ENCODE measurements at regions not wholly inside any gene's neighbourhood (a gene's known extent, or its start where the extent isn't known, plus 50 kb on each side); places are given as distances from the start of the nearest gene placed in this dataset.
"Not testable (repeated sequence)": the region's sequence is repeated elsewhere in the genome, so short reads cannot be mapped to it uniquely, and the experiment has no call there.

GRCh38 chr3:144023543-144023942, 51.9 kb downstream of the DIPK2A start:
- H3K36me3 ChIP-seq (ENCODE audit: control insufficient read depth in 2 of 2, insufficient read depth in 2 of 2, low read length in 2 of 2) = not testable (repeated sequence)

GRCh38 chr3:144028798-144029411, 57.3 kb downstream of the DIPK2A start:
- H3K4me1 ChIP-seq (ENCODE audit: control insufficient read depth, insufficient read depth, low read length) = no peaks in the 10 kb centered on the region
- no peak overlapping the region for H3K9ac ChIP-seq (ENCODE audit: low read length in 2 of 2)
- H3K27me3 ChIP-seq (ENCODE audit: control insufficient read depth in 1 of 2, insufficient read depth in 2 of 2, low read length in 2 of 2) = no peaks in the 10 kb centered on the region
- H3K27ac ChIP-seq (ENCODE audit: low read length) = no peak overlapping the region
- H3K9me3 ChIP-seq (ENCODE audit: control insufficient read depth in 2 of 2, low read length in 2 of 2) = no peaks in the 10 kb centered on the region
- no peak overlapping the region for H3K4me3 ChIP-seq (ENCODE audit: low read length in 2 of 2)
- no peaks in the 10 kb centered on the region for H3K36me3 ChIP-seq (ENCODE audit: control insufficient read depth in 2 of 2, insufficient read depth in 2 of 2, low read length in 2 of 2)

More at GRCh38 chr3:144023543-144023942, 51.9 kb downstream of the DIPK2A start:
- not testable (repeated sequence) for H3K9ac ChIP-seq (ENCODE audit: low read length in 2 of 2); H3K4me3 ChIP-seq (ENCODE audit: low read length in 2 of 2); H3K4me1 ChIP-seq (ENCODE audit: control insufficient read depth, insufficient read depth, low read length); H3K27ac ChIP-seq (ENCODE audit: low read length); H3K27me3 ChIP-seq (ENCODE audit: control insufficient read depth in 1 of 2, insufficient read depth in 2 of 2, low read length in 2 of 2); H3K9me3 ChIP-seq (ENCODE audit: control insufficient read depth in 2 of 2, low read length in 2 of 2)

- Histone ChIP-seq H3K9me3 (ENCODE audit: control insufficient read depth in 2 of 2, low read length in 2 of 2) (no peaks in the 10 kb centered on the region), H3K27ac (ENCODE audit: low read length) (no peak overlapping the region)
Measured at GRCh38 chr3:144029769-144030168, 58.1 kb downstream of the DIPK2A start.

GRCh38 chr3:144031938-144032337, 60.3 kb downstream of the DIPK2A start:
- Histone ChIP-seq H3K36me3 (ENCODE audit: control insufficient read depth in 2 of 2, insufficient read depth in 2 of 2, low read length in 2 of 2) (no peaks in the 10 kb centered on the region), H3K4me3 (ENCODE audit: low read length in 2 of 2) (peak overlapping the region in 1 of 2 donors; percentile 44), H3K27me3 (ENCODE audit: control insufficient read depth in 1 of 2, insufficient read depth in 2 of 2, low read length in 2 of 2) (no peaks in the 10 kb centered on the region), H3K4me1 (ENCODE audit: control insufficient read depth, insufficient read depth, low read length) (no peaks in the 10 kb centered on the region), H3K9ac (ENCODE audit: low read length in 2 of 2) (no peak overlapping the region), H3K27ac (ENCODE audit: low read length) (no peak overlapping the region), H3K9me3 (ENCODE audit: control insufficient read depth in 2 of 2, low read length in 2 of 2) (no peaks in the 10 kb centered on the region)

More at GRCh38 chr3:144029769-144030168, 58.1 kb downstream of the DIPK2A start:
- H3K4me3 ChIP-seq (ENCODE audit: low read length in 2 of 2) = no peak overlapping the region
- H3K9ac ChIP-seq (ENCODE audit: low read length in 2 of 2) = no peak overlapping the region
- no peaks in the 10 kb centered on the region for H3K4me1 ChIP-seq (ENCODE audit: control insufficient read depth, insufficient read depth, low read length)
- H3K27me3 ChIP-seq (ENCODE audit: control insufficient read depth in 1 of 2, insufficient read depth in 2 of 2, low read length in 2 of 2) = no peaks in the 10 kb centered on the region
- H3K36me3 ChIP-seq (ENCODE audit: control insufficient read depth in 2 of 2, insufficient read depth in 2 of 2, low read length in 2 of 2) = no peaks in the 10 kb centered on the region

- Histone ChIP-seq H3K36me3 (ENCODE audit: control insufficient read depth in 2 of 2, insufficient read depth in 2 of 2, low read length in 2 of 2) (no peaks in the 10 kb centered on the region), H3K9me3 (ENCODE audit: control insufficient read depth in 2 of 2, low read length in 2 of 2) (no peaks in the 10 kb centered on the region), H3K9ac (ENCODE audit: low read length in 2 of 2) (no peak overlapping the region), H3K4me1 (ENCODE audit: control insufficient read depth, insufficient read depth, low read length) (no peaks in the 10 kb centered on the region), H3K27ac (ENCODE audit: low read length) (no peak overlapping the region), H3K4me3 (ENCODE audit: low read length in 2 of 2) (no peak overlapping the region), H3K27me3 (ENCODE audit: control insufficient read depth in 1 of 2, insufficient read depth in 2 of 2, low read length in 2 of 2) (no peaks in the 10 kb centered on the region)
Measured at GRCh38 chr3:144032531-144033239, 61.1 kb downstream of the DIPK2A start.

DNA sequence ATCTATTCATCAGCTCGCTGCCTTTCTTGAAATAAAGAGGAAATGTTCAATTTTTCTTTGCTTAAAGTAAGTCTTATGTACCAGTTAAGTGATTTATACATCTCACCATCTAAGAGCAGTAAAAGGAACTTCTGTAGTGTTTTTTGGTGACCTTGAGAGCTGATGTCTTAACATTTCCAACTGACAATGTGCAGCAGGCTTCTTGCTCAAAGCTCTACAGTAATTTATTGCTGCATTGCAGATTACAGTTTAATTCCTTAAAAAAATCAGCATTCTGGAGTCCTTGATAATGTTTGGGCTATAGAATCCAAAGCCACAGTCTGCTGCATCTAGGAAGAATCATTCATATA, 61.6 kb downstream of the DIPK2A start:
- Histone ChIP-seq H3K36me3 (ENCODE audit: control insufficient read depth in 2 of 2, insufficient read depth in 2 of 2, low read length in 2 of 2) (no peaks in the 10 kb centered on the region), H3K4me1 (ENCODE audit: control insufficient read depth, insufficient read depth, low read length) (no peaks in the 10 kb centered on the region), H3K27ac (ENCODE audit: low read length) (no peak overlapping the region), H3K27me3 (ENCODE audit: control insufficient read depth in 1 of 2, insufficient read depth in 2 of 2, low read length in 2 of 2) (no peaks in the 10 kb centered on the region), H3K9ac (ENCODE audit: low read length in 2 of 2) (no peak overlapping the region), H3K9me3 (ENCODE audit: control insufficient read depth in 2 of 2, low read length in 2 of 2) (no peaks in the 10 kb centered on the region), H3K4me3 (ENCODE audit: low read length in 2 of 2) (no peak overlapping the region)

DNA sequence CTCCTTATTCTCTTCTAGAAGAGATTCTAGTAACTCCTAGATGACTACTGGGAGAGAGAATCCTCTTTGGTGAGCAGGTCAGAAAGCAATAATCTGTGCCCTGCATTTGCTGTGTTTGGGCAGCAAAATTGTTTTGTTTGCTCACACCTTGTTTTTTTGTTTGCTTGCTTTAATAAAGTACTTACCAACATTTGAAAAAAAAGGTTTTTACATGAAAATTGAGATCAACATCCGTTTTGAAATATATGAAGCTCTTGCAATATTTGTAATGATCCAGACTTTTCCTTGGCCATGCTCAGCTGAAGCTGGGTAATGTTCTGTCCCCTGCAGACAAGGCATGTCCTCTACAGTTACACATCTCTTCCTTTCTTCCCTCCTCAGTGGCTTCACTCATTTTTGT, 62.2 kb downstream of the DIPK2A start:
- Histone ChIP-seq H3K27me3 (ENCODE audit: control insufficient read depth in 1 of 2, insufficient read depth in 2 of 2, low read length in 2 of 2) (no peaks in the 10 kb centered on the region), H3K9me3 (ENCODE audit: control insufficient read depth in 2 of 2, low read length in 2 of 2) (no peaks in the 10 kb centered on the region), H3K36me3 (ENCODE audit: control insufficient read depth in 2 of 2, insufficient read depth in 2 of 2, low read length in 2 of 2) (no peaks in the 10 kb centered on the region), H3K27ac (ENCODE audit: low read length) (no peak overlapping the region), H3K4me1 (ENCODE audit: control insufficient read depth, insufficient read depth, low read length) (no peaks in the 10 kb centered on the region), H3K9ac (ENCODE audit: low read length in 2 of 2) (no peak overlapping the region), H3K4me3 (ENCODE audit: low read length in 2 of 2) (no peak overlapping the region)

GRCh38 chr3:144034715-144035290, 63.2 kb downstream of the DIPK2A start:
- Histone ChIP-seq H3K27ac (ENCODE audit: low read length) (no peak overlapping the region), H3K9ac (ENCODE audit: low read length in 2 of 2) (no peak overlapping the region), H3K4me1 (ENCODE audit: control insufficient read depth, insufficient read depth, low read length) (no peaks in the 10 kb centered on the region), H3K9me3 (ENCODE audit: control insufficient read depth in 2 of 2, low read length in 2 of 2) (no peaks in the 10 kb centered on the region), H3K36me3 (ENCODE audit: control insufficient read depth in 2 of 2, insufficient read depth in 2 of 2, low read length in 2 of 2) (no peaks in the 10 kb centered on the region), H3K27me3 (ENCODE audit: control insufficient read depth in 1 of 2, insufficient read depth in 2 of 2, low read length in 2 of 2) (no peaks in the 10 kb centered on the region), H3K4me3 (ENCODE audit: low read length in 2 of 2) (no peak overlapping the region)

GRCh38 chr3:144036498-144036897, 64.9 kb downstream of the DIPK2A start:
- H3K27me3 ChIP-seq (ENCODE audit: control insufficient read depth in 1 of 2, insufficient read depth in 2 of 2, low read length in 2 of 2) = no peaks in the 10 kb centered on the region
- no peak overlapping the region for H3K9ac ChIP-seq (ENCODE audit: low read length in 2 of 2)
- H3K27ac ChIP-seq (ENCODE audit: low read length) = no peak overlapping the region
- no peaks in the 10 kb centered on the region for H3K36me3 ChIP-seq (ENCODE audit: control insufficient read depth in 2 of 2, insufficient read depth in 2 of 2, low read length in 2 of 2)
- no peak overlapping the region for H3K4me3 ChIP-seq (ENCODE audit: low read length in 2 of 2)
- H3K9me3 ChIP-seq (ENCODE audit: control insufficient read depth in 2 of 2, low read length in 2 of 2) = no peaks in the 10 kb centered on the region
- no peaks in the 10 kb centered on the region for H3K4me1 ChIP-seq (ENCODE audit: control insufficient read depth, insufficient read depth, low read length)

DNA sequence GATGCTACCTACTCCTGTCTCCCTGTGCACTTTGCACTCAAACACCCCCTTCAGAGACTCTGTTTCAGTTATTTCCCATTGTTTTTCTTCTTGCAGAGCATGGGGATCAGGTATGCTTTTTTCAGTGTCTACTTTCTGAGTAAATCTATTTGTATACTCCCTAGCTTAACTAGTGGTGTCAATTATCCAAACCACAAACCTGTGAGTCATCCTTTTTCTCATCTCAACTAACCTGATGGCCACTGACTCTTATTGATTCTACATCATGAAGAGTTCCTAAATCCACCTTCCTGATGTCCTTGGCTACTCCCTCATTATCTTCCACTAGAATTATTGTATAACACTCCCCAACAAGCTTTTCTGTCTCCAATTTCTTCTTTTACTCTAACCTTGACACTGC, 68.0 kb downstream of the DIPK2A start:
- Histone ChIP-seq H3K27me3 (ENCODE audit: control insufficient read depth in 1 of 2, insufficient read depth in 2 of 2, low read length in 2 of 2) (no peaks in the 10 kb centered on the region), H3K4me3 (ENCODE audit: low read length in 2 of 2) (no peak overlapping the region), H3K27ac (ENCODE audit: low read length) (no peak overlapping the region), H3K9me3 (ENCODE audit: control insufficient read depth in 2 of 2, low read length in 2 of 2) (no peaks in the 10 kb centered on the region), H3K4me1 (ENCODE audit: control insufficient read depth, insufficient read depth, low read length) (no peaks in the 10 kb centered on the region), H3K9ac (ENCODE audit: low read length in 2 of 2) (no peak overlapping the region), H3K36me3 (ENCODE audit: control insufficient read depth in 2 of 2, insufficient read depth in 2 of 2, low read length in 2 of 2) (no peaks in the 10 kb centered on the region)

GRCh38 chr3:144041960-144042556, 70.4 kb downstream of the DIPK2A start:
- H3K36me3 ChIP-seq (ENCODE audit: control insufficient read depth in 2 of 2, insufficient read depth in 2 of 2, low read length in 2 of 2) = no peaks in the 10 kb centered on the region
- H3K27ac ChIP-seq (ENCODE audit: low read length) = no peak overlapping the region
- no peaks in the 10 kb centered on the region for H3K9me3 ChIP-seq (ENCODE audit: control insufficient read depth in 2 of 2, low read length in 2 of 2)
- H3K4me3 ChIP-seq (ENCODE audit: low read length in 2 of 2) = no peak overlapping the region
- H3K27me3 ChIP-seq (ENCODE audit: control insufficient read depth in 1 of 2, insufficient read depth in 2 of 2, low read length in 2 of 2) = no peaks in the 10 kb centered on the region
- no peaks in the 10 kb centered on the region for H3K4me1 ChIP-seq (ENCODE audit: control insufficient read depth, insufficient read depth, low read length)
- no peak overlapping the region for H3K9ac ChIP-seq (ENCODE audit: low read length in 2 of 2)

Measured in stomach smooth muscle (tissue), 2 donors.